Endothelial cell of umbilical vein (primary cell): ENCODE measurements at regions not wholly inside any gene's neighbourhood (a gene's known extent, or its start where the extent isn't known, plus 50 kb on each side); places are given as distances from the start of the nearest gene placed in this dataset.

Experiments used
- BruUV-seq: library from RNA; stranded (reverse); fragments of 400-500 nt; replicated peaks from 2 replicates; lab custom pipeline; 2021; lab: Mats Ljungman, UMichigan
- CTCF ChIA-PET: fragments of 300-600, 350-600 bp; sonication (Branson Sonifier 250); formaldehyde crosslinking; loops from one replicate; lab custom pipeline; 2021; ENCODE audit warnings: antibody characterized with exemption, inconsistent platforms; lab: Charles Lee
- POLR2A ChIA-PET: fragments of 300-600, 350-600 bp; sonication (Branson Sonifier 250); formaldehyde crosslinking; loops from one replicate; lab custom pipeline; 2021; ENCODE audit warnings: antibody characterized with exemption, inconsistent platforms; lab: Charles Lee
- DNase-seq: peaks from one replicate; pipeline ENCODE4 v3.0.0-alpha.2; 2011; ENCODE audit warnings: low read depth, low spot score
- FAIRE-seq: peaks from 2 replicates; lab custom pipeline; 2011; peaks lifted over from hg19 to GRCh38; lab: Jason Lieb, UNC
- H2AFZ ChIP-seq: 2 replicates; pipeline ENCODE4 v1.6.0; 2012; ENCODE audit warnings: low read depth, low read length, control low read depth, inconsistent platforms
- H3K27ac ChIP-seq: 2 replicates; pipeline ENCODE4 v1.5.1; 2011; ENCODE audit warnings: low read depth, mild to moderate bottlenecking, control low read depth, low read length, moderate library complexity; ENCODE audit not compliant: insufficient read depth
- H3K27me3 ChIP-seq, 2 experiments: 2 replicates each; pipeline versions ENCODE4 v1.6.0 to v1.6.1; 2011; ENCODE audit warnings: low read length in 2 of 2, mixed read lengths in 1 of 2; ENCODE audit not compliant: control insufficient read depth in 2 of 2, insufficient read depth in 2 of 2
- H3K36me3 ChIP-seq, 2 experiments: 2 replicates in 1 of 2; 3 replicates in 1 of 2; pipeline ENCODE4 v1.5.1; 2011; ENCODE audit warnings: low read length in 2 of 2, mild to moderate bottlenecking in 1 of 2, moderate library complexity in 1 of 2; ENCODE audit not compliant: control insufficient read depth in 2 of 2, insufficient read depth in 2 of 2; ENCODE audit errors: extremely low read depth in 1 of 2
- H3K4me1 ChIP-seq: 3 replicates; pipeline ENCODE4 v1.5.1; 2011; ENCODE audit warnings: mild to moderate bottlenecking, low read length; ENCODE audit not compliant: control insufficient read depth, insufficient read depth; ENCODE audit errors: extremely low read depth
- H3K4me2 ChIP-seq: 2 replicates; pipeline ENCODE4 v1.6.1; 2011; ENCODE audit warnings: low read length, control low read depth, mixed read lengths; ENCODE audit not compliant: insufficient read depth
- H3K4me3 ChIP-seq, 3 experiments: fragments of 200-600 bp in 1 of 3; sonication (generic), shearing (Covaris generic) in 1 of 3; replicated peaks in 1 of 3; 2 replicates each; pipeline ENCODE4 v1.5.1; 2011 to 2016; ENCODE audit warnings: control low read depth in 3 of 3, low read length in 3 of 3, mild to moderate bottlenecking in 2 of 3, inconsistent platforms in 1 of 3, low read depth in 1 of 3, moderate library complexity in 1 of 3; ENCODE audit not compliant: insufficient read depth in 1 of 3
- H3K79me2 ChIP-seq: 2 replicates; pipeline ENCODE4 v1.6.0; 2012; ENCODE audit warnings: low read length, inconsistent platforms; ENCODE audit not compliant: control insufficient read depth, insufficient read depth
- H3K9ac ChIP-seq: replicated peaks from 2 replicates; pipeline ENCODE3; 2011; ENCODE audit warnings: low read length, control low read depth; ENCODE audit not compliant: insufficient read depth; ENCODE audit errors: extremely low read depth
- H3K9me1 ChIP-seq: replicated peaks from 3 replicates; pipeline ENCODE4 v1.6.0; 2011; ENCODE audit warnings: mild to moderate bottlenecking, low read length; ENCODE audit not compliant: control insufficient read depth, insufficient read depth; ENCODE audit errors: extremely low read depth
- H3K9me3 ChIP-seq: replicated peaks from 2 replicates; pipeline ENCODE4 v1.5.1; 2012; ENCODE audit warnings: low read length, inconsistent platforms; ENCODE audit not compliant: control insufficient read depth, insufficient read depth
- H4K20me1 ChIP-seq: replicated peaks from 2 replicates; pipeline ENCODE3; 2011; ENCODE audit warnings: mild to moderate bottlenecking, low read length; ENCODE audit not compliant: control insufficient read depth, insufficient read depth; ENCODE audit errors: extremely low read depth
- CTCF ChIP-seq, 2 donors: IDR thresholded peaks; 1 replicate in 1 of 2; 2 replicates in 1 of 2; pipeline ENCODE4 v1.5.1; 2011; ENCODE audit warnings: low read length in 2 of 2, mild to moderate bottlenecking in 2 of 2, moderate library complexity in 2 of 2, control low read depth in 1 of 2, inconsistent platforms in 1 of 2, low read depth in 1 of 2; ENCODE audit not compliant: insufficient read depth in 1 of 2; ENCODE audit errors: extremely low read depth in 1 of 2
- EZH2 ChIP-seq: IDR thresholded peaks from 2 replicates; pipeline ENCODE4 v1.6.1; 2012; ENCODE audit warnings: borderline replicate concordance, low read depth, mild to moderate bottlenecking, moderate library complexity, low read length, inconsistent platforms; ENCODE audit not compliant: severe bottlenecking
- JUN ChIP-seq: IDR thresholded peaks from 2 replicates; pipeline ENCODE4 v1.6.1; 2011; ENCODE audit warnings: borderline replicate concordance, low read depth; ENCODE audit not compliant: insufficient read length, insufficient read depth
- MYC ChIP-seq: IDR thresholded peaks from one replicate; pipeline ENCODE4 v1.6.1; 2011; ENCODE audit warnings: mild to moderate bottlenecking, low read depth, low read length
- POLR2A ChIP-seq: IDR thresholded peaks from 2 replicates; pipeline ENCODE4 v1.6.1; 2012; ENCODE audit warnings: low read depth, mild to moderate bottlenecking, control low read depth, low read length
- dilution Hi-C: fragments of 300-500 bp; cut with MboI; formaldehyde crosslinking; loops from one replicate; pipeline ENCODE4 v1.15.0; 2019; ENCODE audit warnings: low sequenced_read_pairs; ENCODE audit not compliant: extremely low pct_ligation_motif_present
- intact Hi-C: fragments of 100-400 bp; cut with micrococcal nuclease; formaldehyde crosslinking; loops from one replicate; pipeline ENCODE4 v1.10.0; 2022

- no peak overlapping the region for H3K27ac ChIP-seq
- no peaks in the 10 kb centered on the region for H3K36me3 ChIP-seq
- no peaks in the 10 kb centered on the region for H3K79me2 ChIP-seq
- no peaks in the 10 kb centered on the region for H3K9me1 ChIP-seq
- H3K4me2 ChIP-seq = no peak overlapping the region
- DNase-seq = no peak
- H3K27me3 ChIP-seq = no peaks in the 10 kb centered on the region
- dilution Hi-C loops (no loop called here), intact Hi-C loops (no loop called here)
- no peak overlapping the region for H2AFZ ChIP-seq
- FAIRE-seq = no peak
- H3K4me1 ChIP-seq = no peaks in the 10 kb centered on the region
- POLR2A ChIA-PET = no interaction called here
- no peak for TF ChIP-seq CTCF (IDR thresholded peaks at IDR 0.05; ENCODE audit: extremely low read depth in 1 of 2, insufficient read depth in 1 of 2, low read depth in 1 of 2, low read length in 2 of 2)
- no peak for TF ChIP-seq JUN
- no peak for TF ChIP-seq EZH2
- H3K9ac ChIP-seq = no peak overlapping the region
- H3K4me3 ChIP-seq = no peak overlapping the region
- CTCF ChIA-PET = no interaction called here
- no TSS peak for BruUV-seq
- H4K20me1 ChIP-seq = no peaks in the 10 kb centered on the region
- H3K9me3 ChIP-seq = no peaks in the 10 kb centered on the region
These were observed 54.2 kb upstream of the ID2 start for GRCh38 chr2:8627692-8628085.

DNA sequence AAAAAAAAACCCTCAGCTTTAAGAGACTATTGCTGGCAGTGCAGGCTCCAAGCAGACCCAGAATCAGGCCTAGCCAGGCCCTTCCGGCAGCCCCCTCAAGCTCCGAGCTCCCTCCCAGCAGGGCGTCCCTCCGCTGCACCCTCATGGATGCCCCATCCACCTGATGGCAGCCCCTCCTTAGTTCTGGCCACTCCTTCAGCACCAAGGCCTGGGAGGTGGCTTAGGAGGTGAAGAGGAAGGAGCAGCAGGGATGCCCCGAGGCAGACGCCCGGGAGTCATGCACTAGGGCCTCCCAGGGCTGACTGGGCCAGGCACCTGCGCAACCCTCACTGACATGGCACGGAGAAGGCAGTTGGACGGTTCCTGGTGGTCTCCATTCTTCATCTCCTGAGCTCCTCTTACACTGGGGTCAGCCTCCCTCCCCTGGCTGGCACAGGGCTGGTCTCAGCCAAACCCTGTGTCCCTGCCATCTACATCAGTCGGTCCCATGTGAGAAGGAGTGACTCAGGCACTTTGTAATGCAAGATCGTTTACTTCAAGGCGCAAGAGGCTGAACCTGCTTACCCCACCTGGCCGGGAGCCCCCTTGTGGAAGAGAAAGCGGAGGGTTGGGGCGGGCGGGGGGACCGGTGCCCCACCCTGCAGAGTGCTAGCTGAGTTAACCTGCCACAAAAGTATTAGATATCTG is 53.5 kb upstream of the ID2 start:
- H3K9me1 ChIP-seq = no peaks in the 10 kb centered on the region
- no peak for DNase-seq
- no peaks in the 10 kb centered on the region for H3K9me3 ChIP-seq
- ChIA-PET POLR2A (no interaction called here), CTCF (no interaction called here)
- H3K79me2 ChIP-seq = no peaks in the 10 kb centered on the region
- H3K4me1 ChIP-seq = no peaks in the 10 kb centered on the region
- no peak overlapping the region for H3K27ac ChIP-seq
- FAIRE-seq = no peak
- no peak overlapping the region for H3K4me2 ChIP-seq
- dilution Hi-C loops = no loop called here
- H3K9ac ChIP-seq = no peak overlapping the region
- TF ChIP-seq EZH2 (no peak), MYC (no peak), JUN (no peak), POLR2A (no peak)
- BruUV-seq = no TSS peak
- no peaks in the 10 kb centered on the region for H3K36me3 ChIP-seq
- intact Hi-C loops = no loop called here
- H2AFZ ChIP-seq = no peak overlapping the region
- H3K27me3 ChIP-seq = no peaks in the 10 kb centered on the region
- H4K20me1 ChIP-seq = no peaks in the 10 kb centered on the region
- no peak overlapping the region for H3K4me3 ChIP-seq
